Naive thymus-derived CD8-positive, alpha-beta T cell (primary cell): ENCODE measurements at regions not wholly inside any gene's neighbourhood (a gene's known extent, or its start where the extent isn't known, plus 50 kb on each side); places are given as distances from the start of the nearest gene placed in this dataset.

Source experiments
- ATAC-seq, 2 donors: fragments of 150-1000 bp; cut with Tn5 transposase in 1 of 2; sonication (Bioruptor Pico), chemical (Tn5 transposase) in 1 of 2; 1 replicate in 1 of 2; 2 replicates in 1 of 2; pipeline ENCODE4 v1.10.0; 2021; ENCODE audit warnings: mild to moderate bottlenecking in 2 of 2, moderate library complexity in 2 of 2
- POLR2A ChIA-PET: fragments of 350-600 bp; sonication (Branson Sonifier 250); formaldehyde crosslinking; loops from one replicate; lab custom pipeline; 2021; ENCODE audit warnings: antibody characterized with exemption; lab: Charles Lee
- DNase-seq, 10 donors: peaks; one replicate each; pipeline versions ENCODE4 v3.0.0 to v3.0.0-alpha.2; 2020 to 2022
- H3K27ac Mint-ChIP-seq, 10 donors: one replicate each; pipeline ENCODE4 v1.8.0; 2020 to 2022; ENCODE audit warnings: mild to moderate bottlenecking in 10 of 10, mixed read lengths in 10 of 10, moderate library complexity in 4 of 10, inconsistent platforms in 1 of 10
- H3K27me3 Mint-ChIP-seq, 5 donors: one replicate each; pipeline ENCODE4 v1.8.0; 2021 to 2022; ENCODE audit warnings: mixed read lengths in 5 of 5
- H3K36me3 Mint-ChIP-seq, 3 donors: one replicate each; pipeline ENCODE4 v1.8.0; 2020 to 2022; ENCODE audit warnings: mixed read lengths in 3 of 3, mild to moderate bottlenecking in 2 of 3, inconsistent platforms in 1 of 3
- H3K4me1 Mint-ChIP-seq, 4 donors: one replicate each; pipeline ENCODE4 v1.8.0; 2021 to 2022; ENCODE audit warnings: mixed read lengths in 4 of 4
- H3K4me3 Mint-ChIP-seq, 10 donors: one replicate each; pipeline ENCODE4 v1.8.0; 2020 to 2022; ENCODE audit warnings: mild to moderate bottlenecking in 10 of 10, mixed read lengths in 10 of 10, moderate library complexity in 6 of 10, inconsistent platforms in 1 of 10
- H3K9me3 Mint-ChIP-seq, 9 donors: one replicate each; pipeline ENCODE4 v1.8.0; 2020 to 2022; ENCODE audit warnings: mixed read lengths in 9 of 9, mild to moderate bottlenecking in 3 of 9, inconsistent platforms in 1 of 9, moderate library complexity in 1 of 9

DNA sequence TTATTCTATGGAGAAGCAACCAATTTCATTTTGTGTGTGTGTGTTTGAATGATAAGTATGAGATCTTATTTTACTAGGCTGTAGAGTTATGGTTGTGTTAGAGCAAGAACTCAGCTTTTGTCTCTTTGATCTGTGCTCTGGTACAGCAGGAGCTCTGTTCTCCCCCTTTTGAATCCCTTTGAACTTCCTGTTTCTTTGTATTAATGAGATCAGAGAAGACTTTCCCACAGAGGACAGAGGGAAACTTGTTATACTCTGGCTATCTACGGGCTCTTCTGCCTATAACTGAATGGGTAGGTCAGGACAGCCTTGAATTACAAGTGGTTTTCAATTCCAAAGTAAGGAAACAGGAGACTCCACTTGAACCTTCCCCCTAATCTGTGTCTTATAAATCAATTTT lies 1015.0 kb upstream of the RAG2 start:
- no peak overlapping the region for H3K4me3 Mint-ChIP-seq
- ATAC-seq (no peak), DNase-seq (no peak)
- no peaks in the 10 kb centered on the region for H3K36me3 Mint-ChIP-seq
- no peak overlapping the region for H3K27ac Mint-ChIP-seq
- H3K4me1 Mint-ChIP-seq = no peaks in the 10 kb centered on the region
- POLR2A ChIA-PET = no interaction called here
- H3K27me3 Mint-ChIP-seq = no peaks in the 10 kb centered on the region
- peaks cover 0 to 10% (median 6%) of the 10 kb centered on the region in 9 donors for H3K9me3 Mint-ChIP-seq

- Mint-ChIP-seq H3K4me1 (no peaks in the 10 kb centered on the region), H3K36me3 (no peaks in the 10 kb centered on the region), H3K9me3 (peaks cover 0 to 14% (median 7%) of the 10 kb centered on the region in 9 donors), H3K27me3 (no peaks in the 10 kb centered on the region), H3K4me3 (no peak overlapping the region), H3K27ac (no peak overlapping the region)
- POLR2A ChIA-PET = no interaction called here
- DNase-seq (no peak), ATAC-seq (no peak)
These were observed 1014.1 kb upstream of the RAG2 start for GRCh38 chr11:37612146-37612545.

GRCh38 chr11:37605229-37605628 lies 1007.2 kb upstream of the RAG2 start:
- Mint-ChIP-seq H3K4me3 (no peak overlapping the region), H3K27ac (no peak overlapping the region), H3K4me1 (no peaks in the 10 kb centered on the region), H3K9me3 (peaks cover 8 to 41% (median 18%) of the 10 kb centered on the region in 9 donors), H3K36me3 (no peaks in the 10 kb centered on the region), H3K27me3 (no peaks in the 10 kb centered on the region)
- ATAC-seq (no peak), DNase-seq (no peak)
- POLR2A ChIA-PET = no interaction called here

- no peaks in the 10 kb centered on the region for H3K36me3 Mint-ChIP-seq
- H3K27me3 Mint-ChIP-seq = no peaks in the 10 kb centered on the region
- POLR2A ChIA-PET = no interaction called here
- ATAC-seq (no peak), DNase-seq (no peak)
- no peak overlapping the region for H3K27ac Mint-ChIP-seq
- H3K9me3 Mint-ChIP-seq = peaks cover 0 to 34% (median 10%) of the 10 kb centered on the region in 9 donors
- H3K4me3 Mint-ChIP-seq = no peak overlapping the region
- no peaks in the 10 kb centered on the region for H3K4me1 Mint-ChIP-seq
These were observed 1000.3 kb upstream of the RAG2 start for GRCh38 chr11:37598381-37598780.

DNA sequence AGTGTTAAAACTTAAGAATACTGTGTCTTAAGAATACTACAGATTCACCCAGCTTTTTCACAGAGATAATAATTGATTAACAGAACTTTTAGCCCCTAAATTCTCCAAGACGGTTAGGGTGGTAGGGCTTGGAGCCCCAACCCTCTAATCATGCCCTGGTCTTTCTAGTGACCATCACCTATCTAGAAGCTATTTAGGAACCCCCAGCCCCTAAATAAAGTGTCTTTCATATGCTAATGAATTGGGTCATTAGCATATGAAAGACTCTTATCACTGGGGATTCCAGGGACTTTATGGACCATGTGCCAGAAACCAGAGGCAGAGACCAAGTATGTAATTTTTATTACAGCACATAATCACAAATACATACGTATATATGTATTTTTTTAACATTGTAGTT lies 999.7 kb upstream of the RAG2 start:
- POLR2A ChIA-PET = no interaction called here
- DNase-seq (no peak), ATAC-seq (no peak)
- H3K4me1 Mint-ChIP-seq = no peaks in the 10 kb centered on the region
- H3K27me3 Mint-ChIP-seq = no peaks in the 10 kb centered on the region
- H3K4me3 Mint-ChIP-seq = no peak overlapping the region
- H3K9me3 Mint-ChIP-seq = peaks cover 0 to 28% (median 6%) of the 10 kb centered on the region in 9 donors
- no peaks in the 10 kb centered on the region for H3K36me3 Mint-ChIP-seq
- no peak overlapping the region for H3K27ac Mint-ChIP-seq

DNA sequence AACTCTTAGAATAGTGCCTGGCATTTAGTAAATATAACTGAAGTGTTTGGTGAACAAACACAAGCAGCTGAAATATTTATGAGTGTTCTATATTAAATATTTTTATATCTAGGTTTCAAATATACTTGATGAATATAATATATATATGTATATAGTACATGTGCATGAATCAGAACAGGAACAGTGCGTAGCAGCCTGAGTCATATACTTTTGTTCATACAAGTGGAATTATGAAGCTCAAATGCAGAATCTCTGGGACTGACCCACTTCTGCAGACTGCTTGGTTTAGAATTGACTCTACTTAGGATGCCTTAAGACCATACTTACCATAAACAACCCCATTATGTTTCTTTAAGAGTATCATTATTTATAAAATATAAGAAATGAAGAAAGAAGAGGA lies 997.8 kb upstream of the RAG2 start:
- POLR2A ChIA-PET = no interaction called here
- H3K27ac Mint-ChIP-seq = no peak overlapping the region
- DNase-seq = no peak
- peaks cover 0 to 11% (median 1%) of the 10 kb centered on the region in 9 donors for H3K9me3 Mint-ChIP-seq
- H3K4me1 Mint-ChIP-seq = no peaks in the 10 kb centered on the region
- no peak overlapping the region for H3K4me3 Mint-ChIP-seq
- no peaks in the 10 kb centered on the region for H3K27me3 Mint-ChIP-seq
- ATAC-seq = no peak
- H3K36me3 Mint-ChIP-seq = no peaks in the 10 kb centered on the region

DNA sequence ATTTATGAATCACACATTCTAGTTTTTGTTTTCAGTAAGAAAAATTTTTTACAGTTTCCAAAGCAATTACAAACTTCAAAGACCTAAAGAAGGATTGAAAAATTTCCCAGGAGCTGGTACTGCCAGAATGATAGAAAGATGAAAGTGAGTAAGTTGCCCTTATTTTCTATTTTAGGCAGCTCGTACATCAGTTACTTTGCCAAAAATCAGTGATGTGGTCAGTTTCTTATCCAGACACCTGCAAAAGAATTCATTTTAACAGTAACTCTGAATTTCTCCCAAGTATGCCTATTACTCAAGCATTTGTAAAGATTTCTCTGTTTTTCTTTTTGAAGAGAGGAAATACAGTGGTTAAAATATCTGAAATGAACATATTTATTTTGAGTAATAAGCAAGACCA lies 976.3 kb upstream of the RAG2 start:
- no peak overlapping the region for H3K4me3 Mint-ChIP-seq
- H3K27me3 Mint-ChIP-seq = no peaks in the 10 kb centered on the region
- no peak for DNase-seq
- no peak overlapping the region for H3K27ac Mint-ChIP-seq
- H3K4me1 Mint-ChIP-seq = no peaks in the 10 kb centered on the region
- no peaks in the 10 kb centered on the region for H3K36me3 Mint-ChIP-seq
- no peak for ATAC-seq
- POLR2A ChIA-PET = no interaction called here
- peaks cover 3 to 19% (median 7%) of the 10 kb centered on the region in 9 donors for H3K9me3 Mint-ChIP-seq

GRCh38 chr11:37572491-37573171 lies 974.6 kb upstream of the RAG2 start:
- no peak overlapping the region for H3K4me3 Mint-ChIP-seq
- ATAC-seq = no peak

DNA sequence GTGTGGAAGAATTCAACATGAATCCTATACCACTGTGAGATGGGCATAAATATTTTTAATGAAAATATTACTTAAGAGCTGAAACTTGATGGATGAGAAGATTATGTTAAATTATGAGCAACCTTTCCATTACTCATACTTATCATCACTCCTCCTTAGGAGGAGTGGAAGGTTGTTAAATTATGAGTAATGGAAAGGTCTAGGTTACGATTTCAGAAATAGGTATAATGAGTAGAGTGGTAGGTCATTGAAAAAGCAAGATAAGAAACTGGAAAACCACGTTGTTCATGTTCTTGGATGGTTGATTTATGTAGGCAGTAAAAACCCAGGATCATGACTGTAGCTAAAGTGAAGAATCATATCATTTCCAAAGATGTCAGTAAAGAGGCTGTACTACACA lies 973.2 kb upstream of the RAG2 start:
- Mint-ChIP-seq H3K4me1 (no peaks in the 10 kb centered on the region), H3K36me3 (no peaks in the 10 kb centered on the region), H3K9me3 (peaks cover 0 to 19% (median 5%) of the 10 kb centered on the region in 9 donors), H3K27ac (no peak overlapping the region), H3K27me3 (no peaks in the 10 kb centered on the region), H3K4me3 (no peak overlapping the region)
- POLR2A ChIA-PET = no interaction called here
- DNase-seq (no peak), ATAC-seq (no peak)

More at GRCh38 chr11:37572491-37573171, 974.6 kb upstream of the RAG2 start:
- no peaks in the 10 kb centered on the region for H3K27me3 Mint-ChIP-seq
- POLR2A ChIA-PET = no interaction called here
- DNase-seq = no peak
- peaks cover 0 to 19% (median 5%) of the 10 kb centered on the region in 9 donors for H3K9me3 Mint-ChIP-seq
- H3K36me3 Mint-ChIP-seq = no peaks in the 10 kb centered on the region
- H3K27ac Mint-ChIP-seq = no peak overlapping the region
- no peaks in the 10 kb centered on the region for H3K4me1 Mint-ChIP-seq

GRCh38 chr11:37560991-37561390 lies 963.0 kb upstream of the RAG2 start:
- peaks cover 0 to 14% (median 2%) of the 10 kb centered on the region in 9 donors for H3K9me3 Mint-ChIP-seq
- H3K27ac Mint-ChIP-seq = no peak overlapping the region
- no peak overlapping the region for H3K4me3 Mint-ChIP-seq
- POLR2A ChIA-PET = no interaction called here
- H3K36me3 Mint-ChIP-seq = no peaks in the 10 kb centered on the region
- no peaks in the 10 kb centered on the region for H3K4me1 Mint-ChIP-seq
- ATAC-seq (no peak), DNase-seq (no peak)
- H3K27me3 Mint-ChIP-seq = no peaks in the 10 kb centered on the region

- H3K36me3 Mint-ChIP-seq = no peaks in the 10 kb centered on the region
- peaks cover 0 to 13% (median 2%) of the 10 kb centered on the region in 9 donors for H3K9me3 Mint-ChIP-seq
- no peaks in the 10 kb centered on the region for H3K4me1 Mint-ChIP-seq
- no peaks in the 10 kb centered on the region for H3K27me3 Mint-ChIP-seq
- POLR2A ChIA-PET = no interaction called here
- no peak for ATAC-seq
- H3K4me3 Mint-ChIP-seq = no peak overlapping the region
- DNase-seq = no peak
- no peak overlapping the region for H3K27ac Mint-ChIP-seq
These were observed 962.3 kb upstream of the RAG2 start for GRCh38 chr11:37560346-37560745.

GRCh38 chr11:37558619-37559210 lies 960.7 kb upstream of the RAG2 start:
- Mint-ChIP-seq H3K9me3 (peaks cover 0 to 6% (median 0%) of the 10 kb centered on the region in 9 donors), H3K4me1 (no peaks in the 10 kb centered on the region), H3K27me3 (no peaks in the 10 kb centered on the region), H3K36me3 (no peaks in the 10 kb centered on the region), H3K27ac (no peak overlapping the region), H3K4me3 (no peak overlapping the region)
- DNase-seq (no peak), ATAC-seq (no peak)
- POLR2A ChIA-PET = no interaction called here

DNA sequence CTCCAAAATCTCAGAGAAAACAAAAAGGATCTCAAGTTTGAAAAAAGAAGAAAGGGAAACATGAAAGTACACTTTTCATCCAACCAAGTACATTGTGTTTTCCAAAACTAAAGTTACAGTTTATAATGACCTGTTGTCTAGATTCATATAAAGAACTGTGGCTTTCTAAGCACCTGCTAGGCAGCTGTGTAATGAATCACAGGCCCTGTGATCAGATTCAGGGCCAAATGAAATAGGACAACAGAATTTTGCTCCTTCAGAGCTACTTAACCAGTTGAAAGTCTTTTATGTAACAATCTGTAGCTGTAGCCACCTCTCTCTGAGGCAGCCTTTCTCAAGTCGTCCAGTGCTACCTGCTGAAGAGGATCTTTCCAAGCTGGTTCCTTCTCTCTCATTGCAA lies 960.0 kb upstream of the RAG2 start:
- POLR2A ChIA-PET = no interaction called here
- Mint-ChIP-seq H3K4me1 (no peaks in the 10 kb centered on the region), H3K36me3 (no peaks in the 10 kb centered on the region), H3K9me3 (peaks cover 0 to 6% (median 0%) of the 10 kb centered on the region in 9 donors), H3K27ac (no peak overlapping the region), H3K4me3 (no peak overlapping the region), H3K27me3 (no peaks in the 10 kb centered on the region)
- no peak for ATAC-seq
- no peak for DNase-seq

GRCh38 chr11:37552284-37552683 lies 954.2 kb upstream of the RAG2 start:
- Mint-ChIP-seq H3K27ac (no peak overlapping the region), H3K4me3 (no peak overlapping the region), H3K36me3 (no peaks in the 10 kb centered on the region), H3K9me3 (peaks cover 0 to 15% (median 4%) of the 10 kb centered on the region in 9 donors), H3K27me3 (no peaks in the 10 kb centered on the region), H3K4me1 (no peaks in the 10 kb centered on the region)
- ATAC-seq (no peak), DNase-seq (no peak)
- POLR2A ChIA-PET = no interaction called here
